ENCODE measurements at regions not wholly inside any gene's neighbourhood (a gene's known extent, or its start where the extent isn't known, plus 50 kb on each side); places are given as distances from the start of the nearest gene placed in this dataset.

DNA sequence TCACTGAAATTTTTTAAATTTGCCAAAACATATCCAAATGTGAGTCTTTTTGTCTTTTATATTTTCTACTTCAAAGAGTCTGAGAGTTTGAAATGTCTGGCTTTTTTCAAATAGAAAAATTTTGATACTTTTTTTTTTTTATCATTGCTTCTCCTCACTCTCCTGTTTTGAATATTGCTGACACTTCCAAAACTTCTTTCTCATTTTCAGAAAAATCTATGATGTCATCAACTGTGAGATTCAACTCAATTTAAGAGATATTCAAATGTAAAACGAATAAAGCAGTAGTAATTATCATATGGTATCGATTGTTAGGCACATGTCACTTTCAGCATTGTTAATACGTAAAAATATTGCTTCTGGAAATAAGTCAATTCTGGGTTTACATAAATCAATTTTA, 505.8 kb upstream of the STEAP1 start:
- CTCF ChIA-PET, result no interaction called here
- intact Hi-C loops (cut with micrococcal nuclease; ENCODE audit: unreplicated experiment), result no loop called here
- no peaks in the 10 kb centered on the region for H3K36me3 Mint-ChIP-seq (ENCODE audit: insufficient read depth, unreplicated experiment)
- H3K27ac Mint-ChIP-seq (ENCODE audit: unreplicated experiment), result no peak overlapping the region
- no peaks in the 10 kb centered on the region for H3K4me1 Mint-ChIP-seq (ENCODE audit: low read depth, unreplicated experiment)
- no peak overlapping the region for H3K4me3 Mint-ChIP-seq (ENCODE audit: low read depth, unreplicated experiment)
- no peak for DNase-seq
- H3K27me3 Mint-ChIP-seq (ENCODE audit: unreplicated experiment), result no peaks in the 10 kb centered on the region
- BruUV-seq (replicated peaks), result no TSS peak
- no peaks in the 10 kb centered on the region for H3K9me3 Mint-ChIP-seq (ENCODE audit: low read depth, unreplicated experiment)
- TF ChIP-seq, protein P1, sequence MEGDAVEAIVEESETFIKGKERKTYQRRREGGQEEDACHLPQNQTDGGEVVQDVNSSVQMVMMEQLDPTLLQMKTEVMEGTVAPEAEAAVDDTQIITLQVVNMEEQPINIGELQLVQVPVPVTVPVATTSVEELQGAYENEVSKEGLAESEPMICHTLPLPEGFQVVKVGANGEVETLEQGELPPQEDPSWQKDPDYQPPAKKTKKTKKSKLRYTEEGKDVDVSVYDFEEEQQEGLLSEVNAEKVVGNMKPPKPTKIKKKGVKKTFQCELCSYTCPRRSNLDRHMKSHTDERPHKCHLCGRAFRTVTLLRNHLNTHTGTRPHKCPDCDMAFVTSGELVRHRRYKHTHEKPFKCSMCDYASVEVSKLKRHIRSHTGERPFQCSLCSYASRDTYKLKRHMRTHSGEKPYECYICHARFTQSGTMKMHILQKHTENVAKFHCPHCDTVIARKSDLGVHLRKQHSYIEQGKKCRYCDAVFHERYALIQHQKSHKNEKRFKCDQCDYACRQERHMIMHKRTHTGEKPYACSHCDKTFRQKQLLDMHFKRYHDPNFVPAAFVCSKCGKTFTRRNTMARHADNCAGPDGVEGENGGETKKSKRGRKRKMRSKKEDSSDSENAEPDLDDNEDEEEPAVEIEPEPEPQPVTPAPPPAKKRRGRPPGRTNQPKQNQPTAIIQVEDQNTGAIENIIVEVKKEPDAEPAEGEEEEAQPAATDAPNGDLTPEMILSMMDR (IDR thresholded peaks at IDR 0.05; ENCODE audit: unreplicated experiment), result no peak

DNA sequence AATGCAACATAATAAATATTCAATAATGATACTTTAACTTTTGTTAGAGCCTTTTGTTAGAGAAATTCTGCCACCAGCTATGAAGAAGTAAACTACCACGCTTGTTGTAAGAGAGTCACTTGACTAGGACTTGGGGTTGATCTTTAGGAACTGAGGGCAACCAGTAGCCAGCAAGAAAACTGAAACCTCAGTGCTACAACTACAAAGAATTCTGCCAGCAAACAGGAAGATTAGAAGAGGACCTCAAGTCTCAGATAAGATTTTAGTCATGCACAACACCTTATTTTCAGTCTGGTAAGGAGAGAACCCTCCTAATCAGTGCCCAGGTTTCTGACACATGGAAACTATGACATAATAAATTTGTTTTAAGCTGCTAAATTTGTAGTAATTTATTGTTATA, 498.3 kb upstream of the STEAP1 start:
- intact Hi-C loops (cut with micrococcal nuclease; ENCODE audit: unreplicated experiment), result no loop called here
- BruUV-seq (replicated peaks), result no TSS peak
- no peak for DNase-seq
- Mint-ChIP-seq H3K4me3 (ENCODE audit: low read depth, unreplicated experiment) (no peak overlapping the region), H3K27ac (ENCODE audit: unreplicated experiment) (no peak overlapping the region), H3K4me1 (ENCODE audit: low read depth, unreplicated experiment) (no peaks in the 10 kb centered on the region), H3K9me3 (ENCODE audit: low read depth, unreplicated experiment) (no peaks in the 10 kb centered on the region), H3K36me3 (ENCODE audit: insufficient read depth, unreplicated experiment) (no peaks in the 10 kb centered on the region), H3K27me3 (ENCODE audit: unreplicated experiment) (no peaks in the 10 kb centered on the region)
- CTCF ChIA-PET, result no interaction called here
- TF ChIP-seq, protein P1 (IDR thresholded peaks at IDR 0.05; ENCODE audit: unreplicated experiment), result no peak

DNA sequence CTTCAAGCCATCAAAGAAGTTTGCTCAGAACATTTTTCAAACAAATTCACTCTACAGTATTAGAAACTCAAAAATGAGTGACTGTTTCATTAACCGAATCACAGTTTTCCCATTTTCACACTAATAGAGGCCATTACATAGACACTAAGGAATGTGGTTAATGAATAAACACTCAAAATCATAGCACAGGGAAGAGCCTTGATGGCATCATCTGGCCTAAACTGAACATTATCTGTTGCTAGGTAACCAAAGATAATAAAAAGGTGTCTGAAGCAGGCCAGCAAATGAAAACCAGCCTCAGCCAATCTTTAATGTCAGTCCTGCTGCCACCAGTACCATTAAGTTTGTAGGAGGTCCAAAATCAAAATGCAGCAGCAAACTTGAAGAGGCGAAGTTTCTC, 492.4 kb upstream of the STEAP1 start:
- DNase-seq, result no peak
- CTCF ChIA-PET, result no interaction called here

DNA sequence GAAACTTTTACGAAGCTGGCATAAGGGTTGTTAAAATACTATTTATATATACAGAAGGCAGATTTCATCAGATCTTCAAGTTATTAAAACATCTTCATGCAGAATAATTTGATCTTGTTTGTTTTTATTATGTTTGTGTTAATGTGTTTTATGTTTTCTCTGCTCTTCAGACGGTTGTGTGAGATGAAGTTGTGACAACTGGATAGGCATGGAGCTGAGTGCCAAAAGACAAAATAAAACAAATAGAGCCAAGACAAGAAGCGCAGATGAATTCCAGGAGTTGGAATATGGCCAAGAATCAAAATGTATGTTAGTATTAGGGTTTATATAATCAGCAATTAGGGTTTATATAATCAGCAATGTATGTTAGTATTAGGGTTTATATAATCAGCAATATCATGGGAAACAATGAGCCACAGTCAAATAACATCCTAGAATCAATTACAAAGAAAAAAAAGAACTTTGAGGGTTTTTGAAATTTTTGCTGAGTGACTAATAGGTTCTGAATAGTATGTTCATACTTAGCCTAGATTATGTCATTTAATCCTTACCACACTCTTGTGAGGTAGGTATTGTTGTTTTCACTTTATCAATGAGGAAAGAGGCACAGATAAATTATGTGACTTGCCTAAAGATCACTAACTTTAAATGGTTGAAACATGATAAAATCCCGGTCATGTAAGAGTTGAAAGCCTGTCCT, 488.0 kb upstream of the STEAP1 start:
- CTCF ChIA-PET, result no interaction called here
- TF ChIP-seq, protein P1 (IDR thresholded peaks at IDR 0.05; ENCODE audit: unreplicated experiment), result no peak
- H3K27ac Mint-ChIP-seq (ENCODE audit: unreplicated experiment), result no peak overlapping the region
- no peak overlapping the region for H3K4me3 Mint-ChIP-seq (ENCODE audit: low read depth, unreplicated experiment)
- intact Hi-C loops (cut with micrococcal nuclease; ENCODE audit: unreplicated experiment), result no loop called here
- peaks cover 2% of the 10 kb centered on the region for H3K9me3 Mint-ChIP-seq (ENCODE audit: low read depth, unreplicated experiment)
- H3K4me1 Mint-ChIP-seq (ENCODE audit: low read depth, unreplicated experiment), result no peaks in the 10 kb centered on the region
- no peak for DNase-seq
- BruUV-seq (replicated peaks), result no TSS peak
- H3K27me3 Mint-ChIP-seq (ENCODE audit: unreplicated experiment), result no peaks in the 10 kb centered on the region
- H3K36me3 Mint-ChIP-seq (ENCODE audit: insufficient read depth, unreplicated experiment), result peaks cover 5% of the 10 kb centered on the region

More for the DNA sequence above, 492.4 kb upstream of the STEAP1 start:
- Mint-ChIP-seq H3K4me1 (ENCODE audit: low read depth, unreplicated experiment) (no peaks in the 10 kb centered on the region), H3K4me3 (ENCODE audit: low read depth, unreplicated experiment) (no peak overlapping the region), H3K27me3 (ENCODE audit: unreplicated experiment) (no peaks in the 10 kb centered on the region), H3K27ac (ENCODE audit: unreplicated experiment) (no peak overlapping the region), H3K36me3 (ENCODE audit: insufficient read depth, unreplicated experiment) (peaks cover 5% of the 10 kb centered on the region), H3K9me3 (ENCODE audit: low read depth, unreplicated experiment) (no peaks in the 10 kb centered on the region)
- intact Hi-C loops (cut with micrococcal nuclease; ENCODE audit: unreplicated experiment), result no loop called here
- TF ChIP-seq, protein P1 (IDR thresholded peaks at IDR 0.05; ENCODE audit: unreplicated experiment), result no peak
- no TSS peak for BruUV-seq (replicated peaks)
